H9 (cell line): ENCODE measurements at regions not wholly inside any gene's neighbourhood (a gene's known extent, or its start where the extent isn't known, plus 50 kb on each side); places are given as distances from the start of the nearest gene placed in this dataset.

Source experiments
- DNase-seq: peaks from one replicate; pipeline ENCODE4 v3.0.0-alpha.2; 2017
- H2AFZ ChIP-seq: one replicate; pipeline ENCODE4 v1.6.1; 2013; ENCODE audit warnings: mild to moderate bottlenecking, low read length, control low read depth, moderate library complexity
- H2AK5ac ChIP-seq: 2 replicates; pipeline ENCODE4 v1.6.1; 2013; ENCODE audit warnings: low read length, control low read depth, mixed read lengths; ENCODE audit not compliant: insufficient read length
- H2BK120ac ChIP-seq: one replicate; pipeline ENCODE4 v1.6.1; 2013; ENCODE audit warnings: low read depth, mild to moderate bottlenecking, low read length, control low read depth, inconsistent platforms; ENCODE audit not compliant: poor library complexity, severe bottlenecking
- H2BK12ac ChIP-seq: 2 replicates; pipeline ENCODE4 v1.6.1; 2013; ENCODE audit warnings: low read length, control low read depth, mixed read lengths, low read depth; ENCODE audit not compliant: insufficient read length
- H2BK15ac ChIP-seq: 2 replicates; pipeline ENCODE4 v1.6.1; 2013; ENCODE audit warnings: low read depth, low read length, control low read depth
- H2BK20ac ChIP-seq: one replicate; pipeline ENCODE4 v1.6.1; 2013; ENCODE audit warnings: low read depth, mild to moderate bottlenecking, low read length, control low read depth, inconsistent platforms; ENCODE audit not compliant: poor library complexity, severe bottlenecking
- H2BK5ac ChIP-seq: 2 replicates; pipeline ENCODE4 v1.6.1; 2013; ENCODE audit warnings: low read length, control low read depth, mixed read lengths; ENCODE audit not compliant: insufficient read length
- H3K14ac ChIP-seq: 2 replicates; pipeline ENCODE4 v1.6.1; 2013; ENCODE audit warnings: low read length, control low read depth; ENCODE audit not compliant: insufficient read depth
- H3K18ac ChIP-seq: 2 replicates; pipeline ENCODE4 v1.6.1; 2013; ENCODE audit warnings: low read depth, mild to moderate bottlenecking, mixed read lengths, low read length, control low read depth; ENCODE audit not compliant: insufficient read length
- H3K23ac ChIP-seq: 2 replicates; pipeline ENCODE4 v1.6.1; 2013; ENCODE audit warnings: low read length, control low read depth, mixed read lengths, low read depth; ENCODE audit not compliant: insufficient read length
- H3K23me2 ChIP-seq: 2 replicates; pipeline ENCODE4 v1.6.1; 2013; ENCODE audit warnings: low read depth, mild to moderate bottlenecking, mixed read lengths, low read length, control low read depth; ENCODE audit not compliant: insufficient read length, poor library complexity, severe bottlenecking
- H3K27ac ChIP-seq: 2 replicates; pipeline ENCODE4 v1.5.1; 2013; ENCODE audit warnings: low read length, control low read depth, mixed read lengths, low read depth; ENCODE audit not compliant: insufficient read length
- H3K27me3 ChIP-seq: 2 replicates; pipeline ENCODE4 v1.6.1; 2013; ENCODE audit warnings: low read length, control low read depth, inconsistent platforms; ENCODE audit not compliant: insufficient read depth
- H3K4ac ChIP-seq: 2 replicates; pipeline ENCODE4 v1.6.1; 2013; ENCODE audit warnings: low read depth, mild to moderate bottlenecking, control low read depth, inconsistent platforms, low read length, moderate library complexity
- H3K4me1 ChIP-seq: 2 replicates; pipeline ENCODE4 v1.6.1; 2013; ENCODE audit warnings: low read length, control low read depth, inconsistent platforms; ENCODE audit not compliant: insufficient read depth
- H3K4me2 ChIP-seq: 2 replicates; pipeline ENCODE4 v1.6.1; 2013; ENCODE audit warnings: low read length, control low read depth, mixed read lengths; ENCODE audit not compliant: insufficient read length, insufficient read depth
- H3K56ac ChIP-seq: 2 replicates; pipeline ENCODE4 v1.6.1; 2013; ENCODE audit warnings: low read depth, mild to moderate bottlenecking, mixed read lengths, low read length, control low read depth; ENCODE audit not compliant: insufficient read length
- H3K79me1 ChIP-seq: 2 replicates; pipeline ENCODE4 v1.6.1; 2013; ENCODE audit warnings: low read depth, mild to moderate bottlenecking, moderate library complexity, low read length, control low read depth, inconsistent platforms; ENCODE audit not compliant: insufficient read depth, poor library complexity, severe bottlenecking
- H3K79me2 ChIP-seq: 2 replicates; pipeline ENCODE4 v1.6.1; 2013; ENCODE audit warnings: low read length, control low read depth, inconsistent platforms; ENCODE audit not compliant: insufficient read depth
- H3K9ac ChIP-seq: 2 replicates; pipeline ENCODE4 v1.6.1; 2013; ENCODE audit warnings: low read length, control low read depth, mixed read lengths; ENCODE audit not compliant: insufficient read length; ENCODE audit errors: extremely low read depth
- H3K9me3 ChIP-seq: one replicate; pipeline ENCODE4 v1.6.1; 2013; ENCODE audit warnings: low read depth, low read length, inconsistent platforms; ENCODE audit not compliant: control insufficient read depth
- H3T11ph ChIP-seq: one replicate; pipeline ENCODE4 v1.6.1; 2013; ENCODE audit warnings: mild to moderate bottlenecking, low read length, control low read depth, inconsistent platforms
- H4K20me1 ChIP-seq: one replicate; pipeline ENCODE4 v1.6.1; 2013; ENCODE audit not compliant: control insufficient read depth, insufficient read length, insufficient read depth
- H4K5ac ChIP-seq: 2 replicates; pipeline ENCODE4 v1.6.1; 2013; ENCODE audit warnings: low read depth, mild to moderate bottlenecking, mixed read lengths, low read length, control low read depth; ENCODE audit not compliant: insufficient read length
- H4K8ac ChIP-seq: replicated peaks from 2 replicates; pipeline ENCODE4 v1.6.1; 2013; ENCODE audit warnings: low read length, control low read depth, mixed read lengths, low read depth; ENCODE audit not compliant: insufficient read length
- H4K91ac ChIP-seq: 2 replicates; pipeline ENCODE4 v1.6.1; 2013; ENCODE audit warnings: low read depth, mild to moderate bottlenecking, moderate library complexity, mixed read lengths, low read length, control low read depth; ENCODE audit not compliant: insufficient read length
- H3K27ac Mint-ChIP-seq, 3 experiments: 2 replicates in 2 of 3; 3 replicates in 1 of 3; pipeline ENCODE4 v1.8.0; 2020 to 2021; ENCODE audit warnings: mixed read lengths in 3 of 3, mild to moderate bottlenecking in 1 of 3, moderate library complexity in 1 of 3
- H3K27me3 Mint-ChIP-seq: 2 replicates; pipeline ENCODE4 v1.8.0; 2021; ENCODE audit warnings: low read depth, mild to moderate bottlenecking, moderate library complexity, mixed read lengths
- H3K36me3 Mint-ChIP-seq, 3 experiments: 2 replicates in 2 of 3; 3 replicates in 1 of 3; pipeline ENCODE4 v1.8.0; 2020 to 2021; ENCODE audit warnings: low read depth in 3 of 3, mixed read lengths in 3 of 3; ENCODE audit not compliant: insufficient read depth in 1 of 3
- H3K4me1 Mint-ChIP-seq, 2 experiments: 2 replicates each; pipeline ENCODE4 v1.8.0; 2020; ENCODE audit warnings: mixed read lengths in 2 of 2
- H3K4me3 Mint-ChIP-seq, 2 experiments: 2 replicates in 1 of 2; 3 replicates in 1 of 2; pipeline ENCODE4 v1.8.0; 2020 to 2021; ENCODE audit warnings: mild to moderate bottlenecking in 2 of 2, mixed read lengths in 2 of 2, moderate library complexity in 1 of 2
- H3K9me3 Mint-ChIP-seq, 2 experiments: 2 replicates in 1 of 2; 3 replicates in 1 of 2; pipeline ENCODE4 v1.8.0; 2020; ENCODE audit warnings: mild to moderate bottlenecking in 2 of 2, mixed read lengths in 2 of 2, moderate library complexity in 1 of 2
- WGBS: extraction: QIAGEN DNeasy Blood & Tissue Kit; methylation state at CpG from one replicate; pipeline ENCODE4 v1.1.7; 2013; ENCODE audit warnings: missing lambda C conversion rate, low lambda C conversion rate, mixed read lengths; ENCODE audit not compliant: insufficient read length; ENCODE audit errors: extremely low coverage; 5-methylcytosine and 5-hydroxymethylcytosine counted together
- TF ChIP-seq, protein P1 (sequence below): fragments of 200-600 bp; sonication (generic); conservative IDR thresholded peaks from 3 replicates; pipeline ENCODE4 v1.8.0; 2021; ENCODE audit warnings: antibody characterized with exemption, mild to moderate bottlenecking

DNA sequence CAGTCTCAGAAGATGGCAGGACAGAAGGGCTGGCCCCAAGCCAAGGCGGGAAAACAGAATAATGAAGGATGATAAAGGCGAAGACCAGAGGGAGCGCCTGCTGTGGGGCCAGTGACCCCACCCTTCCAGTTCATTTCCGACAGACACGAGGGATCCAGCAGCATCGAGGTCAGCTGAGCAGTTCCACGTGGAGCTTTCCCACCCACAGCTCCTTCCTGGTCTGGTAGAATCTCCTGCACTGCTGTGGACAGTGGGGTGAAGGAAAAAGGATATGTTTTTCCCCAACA lies 265.9 kb upstream of the VLDLR start:
- no peak overlapping the region for H2BK5ac ChIP-seq
- Mint-ChIP-seq H3K36me3 (no peaks in the 10 kb centered on the region), H3K4me1 (peaks cover 32 to 37% of the 10 kb centered on the region in 2 experiments), H3K4me3 (no peak overlapping the region), H3K9me3 (no peaks in the 10 kb centered on the region), H3K27me3 (no peaks in the 10 kb centered on the region; the same call in 1 of the 2 replicates), H3K27ac (no peak overlapping the region)
- H4K91ac ChIP-seq: no peak overlapping the region
- no peak overlapping the region for H3K18ac ChIP-seq
- H3K4me2 ChIP-seq: no peak overlapping the region
- H3K79me2 ChIP-seq: no peaks in the 10 kb centered on the region
- H3K4ac ChIP-seq: no peak overlapping the region
- DNase-seq: no peak
- H3K79me1 ChIP-seq: no peaks in the 10 kb centered on the region
- H3T11ph ChIP-seq: no peak overlapping the region
- no peak overlapping the region for H3K56ac ChIP-seq
- H2BK12ac ChIP-seq: no peak overlapping the region
- no peaks in the 10 kb centered on the region for H3K23me2 ChIP-seq
- no peaks in the 10 kb centered on the region for H3K9me3 ChIP-seq
- H3K4me1 ChIP-seq: peaks cover 7% of the 10 kb centered on the region; the same call in 1 of the 2 replicates
- H4K20me1 ChIP-seq: no peaks in the 10 kb centered on the region
- WGBS: no CpG with 5 or more reads among the region's 7 CpGs
- no peak overlapping the region for H2BK120ac ChIP-seq
- no peak overlapping the region for H2AFZ ChIP-seq
- no peak overlapping the region for H4K5ac ChIP-seq
- no peak overlapping the region for H3K14ac ChIP-seq
- no peak overlapping the region for H3K27ac ChIP-seq
- H4K8ac ChIP-seq: no peak overlapping the region
- no peak overlapping the region for H2AK5ac ChIP-seq
- H3K23ac ChIP-seq: no peak overlapping the region
- TF ChIP-seq, protein P1, sequence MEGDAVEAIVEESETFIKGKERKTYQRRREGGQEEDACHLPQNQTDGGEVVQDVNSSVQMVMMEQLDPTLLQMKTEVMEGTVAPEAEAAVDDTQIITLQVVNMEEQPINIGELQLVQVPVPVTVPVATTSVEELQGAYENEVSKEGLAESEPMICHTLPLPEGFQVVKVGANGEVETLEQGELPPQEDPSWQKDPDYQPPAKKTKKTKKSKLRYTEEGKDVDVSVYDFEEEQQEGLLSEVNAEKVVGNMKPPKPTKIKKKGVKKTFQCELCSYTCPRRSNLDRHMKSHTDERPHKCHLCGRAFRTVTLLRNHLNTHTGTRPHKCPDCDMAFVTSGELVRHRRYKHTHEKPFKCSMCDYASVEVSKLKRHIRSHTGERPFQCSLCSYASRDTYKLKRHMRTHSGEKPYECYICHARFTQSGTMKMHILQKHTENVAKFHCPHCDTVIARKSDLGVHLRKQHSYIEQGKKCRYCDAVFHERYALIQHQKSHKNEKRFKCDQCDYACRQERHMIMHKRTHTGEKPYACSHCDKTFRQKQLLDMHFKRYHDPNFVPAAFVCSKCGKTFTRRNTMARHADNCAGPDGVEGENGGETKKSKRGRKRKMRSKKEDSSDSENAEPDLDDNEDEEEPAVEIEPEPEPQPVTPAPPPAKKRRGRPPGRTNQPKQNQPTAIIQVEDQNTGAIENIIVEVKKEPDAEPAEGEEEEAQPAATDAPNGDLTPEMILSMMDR: no peak
- H3K27me3 ChIP-seq: no peaks in the 10 kb centered on the region
- no peak overlapping the region for H3K9ac ChIP-seq
- no peak overlapping the region for H2BK15ac ChIP-seq
- no peak overlapping the region for H2BK20ac ChIP-seq
